Stomach (tissue), 8 donors: ENCODE measurements at regions not wholly inside any gene's neighbourhood (a gene's known extent, or its start where the extent isn't known, plus 50 kb on each side); places are given as distances from the start of the nearest gene placed in this dataset.

ENCODE experiments used
- DNase-seq, 2 donors: peaks; one replicate each; pipeline versions ENCODE4 v3.0.0 to v3.0.0-alpha.2; 2013 to 2019
- H3K27ac ChIP-seq, 5 donors: fragments of 200-600 bp in 4 of 5; sonication (generic) in 4 of 5; one replicate each; pipeline ENCODE4 v1.5.1; 2013 to 2019; ENCODE audit warnings: mild to moderate bottlenecking in 1 of 5, moderate library complexity in 1 of 5
- H3K27me3 ChIP-seq, 3 donors: fragments of 200-600 bp; sonication (generic); one replicate each; pipeline ENCODE4 v1.5.1; 2017 to 2019; ENCODE audit warnings: mixed run types in 1 of 3
- H3K36me3 ChIP-seq, 4 donors: fragments of 200-600 bp; sonication (generic); 1 replicate in 3 of 4; 2 replicates in 1 of 4; pipeline ENCODE4 v1.5.1; 2016 to 2019
- H3K4me1 ChIP-seq, 4 donors: fragments of 200-600 bp; sonication (generic); one replicate each; pipeline ENCODE4 v1.5.1; 2016 to 2019
- H3K4me3 ChIP-seq, 4 donors: fragments of 200-600 bp; sonication (generic) in 3 of 4; one replicate each; pipeline ENCODE4 v1.5.1; 2016 to 2019; ENCODE audit warnings: mild to moderate bottlenecking in 1 of 4
- H3K9me3 ChIP-seq, 4 donors: fragments of 200-600 bp; sonication (generic); one replicate each; pipeline ENCODE4 v1.5.1; 2016 to 2019
- EP300 ChIP-seq: sonication (generic); formaldehyde crosslinking; IDR thresholded peaks from one replicate; pipeline ENCODE4 v1.6.1; 2017; ENCODE audit warnings: antibody characterized with exemption
- POLR2A ChIP-seq, 4 donors: fragments of 450-650 bp; IDR thresholded peaks; one replicate each; pipeline ENCODE4 v1.6.1; 2016; ENCODE audit warnings: antibody characterized with exemption in 4 of 4, control low read depth in 2 of 4, mild to moderate bottlenecking in 1 of 4, moderate library complexity in 1 of 4
- POLR2AphosphoS5 ChIP-seq, 3 donors: sonication (generic); formaldehyde crosslinking; IDR thresholded peaks; one replicate each; pipeline ENCODE4 v1.6.1; 2016; ENCODE audit warnings: antibody characterized with exemption in 3 of 3
- WGBS, 5 donors: extraction: QIAGEN DNeasy Blood & Tissue Kit in 3 of 5; methylation state at CpG; one replicate each; pipeline versions ENCODE4 v1.1.5 to v1.1.7; 2013 to 2018; 5-methylcytosine and 5-hydroxymethylcytosine counted together
- intact Hi-C: fragments of 100-400 bp; cut with DNase I; formaldehyde crosslinking; loops from one replicate; pipeline ENCODE4 v1.15.1; 2023; ENCODE audit warnings: low total_unique reads
- TF ChIP-seq, protein P1 (sequence below), 7 experiments: fragments of 450-650 bp in 4 of 7; fragments of 200-600 bp in 3 of 7; sonication (generic) in 3 of 7; IDR thresholded peaks; one replicate each; pipeline ENCODE4 v1.5.1; 2016 to 2019; ENCODE audit warnings: antibody characterized with exemption in 7 of 7, control low read depth in 2 of 7, mild to moderate bottlenecking in 1 of 7
- donor health status: healthy with polysubstance abuse.
- donor health status: Bipolar disorder and iron deficiency.
- donor health status: healthy.

DNA sequence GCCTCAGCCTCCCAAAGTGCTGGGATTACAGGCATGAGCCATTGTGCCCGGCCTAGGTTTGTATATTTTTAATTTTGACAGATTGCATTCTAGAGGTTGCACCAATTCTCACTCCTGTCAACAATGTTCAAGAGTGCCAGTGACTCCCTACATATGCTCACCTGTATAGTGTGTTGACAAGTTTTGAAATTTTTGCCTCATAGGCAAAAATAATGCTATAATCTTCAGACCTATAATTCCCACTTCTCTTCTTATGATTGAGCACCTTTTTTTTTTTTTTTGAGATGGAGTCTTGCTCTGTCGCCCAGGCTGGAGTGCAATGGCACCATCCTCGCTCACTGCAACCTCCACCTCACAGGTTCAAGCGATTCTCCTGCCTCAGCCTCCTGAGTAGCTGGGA, 139.7 kb downstream of the EVX1 start:
- 89 to 96% (median 93%) methylated on average over 4 of the region's 4 CpGs for WGBS, 5 donors
- Histone ChIP-seq H3K4me3 (no peak overlapping the region), H3K36me3 (no peaks in the 10 kb centered on the region), H3K4me1 (no peaks in the 10 kb centered on the region), H3K9me3 (no peaks in the 10 kb centered on the region), H3K27ac (no peak overlapping the region), H3K27me3 (peaks cover 0 to 16% (median 0%) of the 10 kb centered on the region in 3 donors)
- DNase-seq, result no peak
- intact Hi-C loops, result no loop called here
- TF ChIP-seq EP300 (no peak), POLR2AphosphoS5 (IDR thresholded peaks at IDR 0.05) (no peak), POLR2A (IDR thresholded peaks at IDR 0.05) (no peak)
- TF ChIP-seq, protein P1, sequence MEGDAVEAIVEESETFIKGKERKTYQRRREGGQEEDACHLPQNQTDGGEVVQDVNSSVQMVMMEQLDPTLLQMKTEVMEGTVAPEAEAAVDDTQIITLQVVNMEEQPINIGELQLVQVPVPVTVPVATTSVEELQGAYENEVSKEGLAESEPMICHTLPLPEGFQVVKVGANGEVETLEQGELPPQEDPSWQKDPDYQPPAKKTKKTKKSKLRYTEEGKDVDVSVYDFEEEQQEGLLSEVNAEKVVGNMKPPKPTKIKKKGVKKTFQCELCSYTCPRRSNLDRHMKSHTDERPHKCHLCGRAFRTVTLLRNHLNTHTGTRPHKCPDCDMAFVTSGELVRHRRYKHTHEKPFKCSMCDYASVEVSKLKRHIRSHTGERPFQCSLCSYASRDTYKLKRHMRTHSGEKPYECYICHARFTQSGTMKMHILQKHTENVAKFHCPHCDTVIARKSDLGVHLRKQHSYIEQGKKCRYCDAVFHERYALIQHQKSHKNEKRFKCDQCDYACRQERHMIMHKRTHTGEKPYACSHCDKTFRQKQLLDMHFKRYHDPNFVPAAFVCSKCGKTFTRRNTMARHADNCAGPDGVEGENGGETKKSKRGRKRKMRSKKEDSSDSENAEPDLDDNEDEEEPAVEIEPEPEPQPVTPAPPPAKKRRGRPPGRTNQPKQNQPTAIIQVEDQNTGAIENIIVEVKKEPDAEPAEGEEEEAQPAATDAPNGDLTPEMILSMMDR (IDR thresholded peaks at IDR 0.05), result no peak

- TF ChIP-seq POLR2A (IDR thresholded peaks at IDR 0.05), result no peak
- TF ChIP-seq POLR2AphosphoS5 (IDR thresholded peaks at IDR 0.05), result no peak
- no peak for TF ChIP-seq EP300
- TF ChIP-seq, protein P1 (IDR thresholded peaks at IDR 0.05), result no peak
- H3K4me1 ChIP-seq, result no peaks in the 10 kb centered on the region
- intact Hi-C loops, result no loop called here
- H3K27ac ChIP-seq, result no peak overlapping the region
- no peaks in the 10 kb centered on the region for H3K36me3 ChIP-seq
- H3K9me3 ChIP-seq, result no peaks in the 10 kb centered on the region
- no peak for DNase-seq
- 65 to 85% (median 84%) methylated on average over 6 of the region's 6 CpGs for WGBS, 5 donors
- H3K27me3 ChIP-seq, result no peaks in the 10 kb centered on the region
- no peak overlapping the region for H3K4me3 ChIP-seq
Observed at GRCh38 chr7:27386581-27386980, 144.0 kb downstream of the EVX1 start.

DNA sequence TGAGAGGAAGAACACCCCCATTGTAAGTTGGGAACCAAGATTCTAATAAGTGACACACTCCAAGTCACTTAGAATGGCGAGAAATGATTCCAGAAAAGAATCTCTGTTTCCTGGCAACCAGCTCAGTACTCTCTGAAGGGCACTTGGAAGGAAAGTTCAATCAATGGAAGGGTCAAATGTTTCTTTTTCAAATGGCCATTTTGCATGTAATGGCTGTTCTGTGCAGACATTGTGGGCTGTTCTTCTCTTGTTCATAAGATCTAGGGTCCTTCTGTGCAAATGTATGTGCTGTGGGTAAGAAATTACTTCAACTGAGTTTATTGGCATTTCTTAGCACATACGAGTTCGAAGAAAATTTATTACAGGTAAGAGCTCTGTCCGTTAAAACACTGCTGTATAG, 145.3 kb downstream of the EVX1 start:
- Histone ChIP-seq H3K36me3 (no peaks in the 10 kb centered on the region), H3K27me3 (no peaks in the 10 kb centered on the region), H3K4me3 (no peak overlapping the region), H3K27ac (no peak overlapping the region), H3K4me1 (no peaks in the 10 kb centered on the region), H3K9me3 (no peaks in the 10 kb centered on the region)
- WGBS, 5 donors, result 87 to 91% (median 89%) methylated on average over 4 of the region's 4 CpGs
- DNase-seq, result no peak
- intact Hi-C loops, result no loop called here
- no peak for TF ChIP-seq EP300
- TF ChIP-seq POLR2AphosphoS5 (IDR thresholded peaks at IDR 0.05), result no peak
- TF ChIP-seq POLR2A (IDR thresholded peaks at IDR 0.05), result no peak

- no peak overlapping the region for H3K27ac ChIP-seq
Observed at GRCh38 chr7:27388561-27388960, 146.0 kb downstream of the EVX1 start.

GRCh38 chr7:27389496-27389895, 146.9 kb downstream of the EVX1 start:
- H3K27ac ChIP-seq, result peak overlapping the region in 1 of 5 donors; percentile 14
- no peaks in the 10 kb centered on the region for H3K27me3 ChIP-seq
- peak in 1 of 2 donors; percentile 74 for DNase-seq
- H3K4me1 ChIP-seq, result no peaks in the 10 kb centered on the region
- H3K36me3 ChIP-seq, result no peaks in the 10 kb centered on the region
- no peak overlapping the region for H3K4me3 ChIP-seq
- intact Hi-C loops, result no loop called here
- 63 to 73% (median 70%) methylated on average over 3 of the region's 3 CpGs for WGBS, 5 donors
- TF ChIP-seq POLR2A (IDR thresholded peaks at IDR 0.05) (no peak), EP300 (no peak), POLR2AphosphoS5 (IDR thresholded peaks at IDR 0.05) (no peak)
- TF ChIP-seq, protein P1 (IDR thresholded peaks at IDR 0.05), result no peak
- H3K9me3 ChIP-seq, result peaks cover 0 to 12% (median 6%) of the 10 kb centered on the region in 4 donors

More at GRCh38 chr7:27388561-27388960, 146.0 kb downstream of the EVX1 start:
- Histone ChIP-seq H3K4me3 (no peak overlapping the region), H3K27me3 (no peaks in the 10 kb centered on the region), H3K36me3 (no peaks in the 10 kb centered on the region), H3K4me1 (no peaks in the 10 kb centered on the region), H3K9me3 (peaks cover 0 to 4% (median 2%) of the 10 kb centered on the region in 4 donors)
- intact Hi-C loops, result no loop called here
- WGBS, 5 donors, result 86 to 92% (median 89%) methylated on average over 7 of the region's 7 CpGs
- DNase-seq, result no peak
- TF ChIP-seq POLR2AphosphoS5 (IDR thresholded peaks at IDR 0.05) (no peak), EP300 (no peak), POLR2A (IDR thresholded peaks at IDR 0.05) (no peak)
- TF ChIP-seq, protein P1 (IDR thresholded peaks at IDR 0.05), result no peak
